ENCODE measurements at regions not wholly inside any gene's neighbourhood (a gene's known extent, or its start where the extent isn't known, plus 50 kb on each side); places are given as distances from the start of the nearest gene placed in this dataset.
"Not testable (repeated sequence)": the region's sequence is repeated elsewhere in the genome, so short reads cannot be mapped to it uniquely, and the experiment has no call there.

DNA sequence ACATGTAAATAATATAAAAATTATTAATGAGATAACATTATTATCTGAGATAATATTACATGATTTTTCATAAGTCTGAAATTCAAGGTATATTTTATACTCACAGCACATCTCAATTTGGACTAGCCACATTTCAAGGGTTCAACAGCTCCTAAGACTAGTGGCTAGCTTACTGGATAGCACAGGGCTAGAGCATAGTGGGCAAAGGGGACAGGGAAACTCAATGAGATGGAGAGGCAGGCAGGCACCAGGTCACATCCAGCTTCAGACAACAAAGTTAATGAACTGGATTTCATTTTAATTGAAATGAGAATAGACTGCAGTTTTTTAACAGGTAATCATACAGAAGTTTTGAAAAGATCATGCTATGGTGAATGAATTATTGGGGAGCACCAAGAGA is 137.4 kb downstream of the NBPF8 start:
- DNase-seq, result not testable (repeated sequence)

DNA sequence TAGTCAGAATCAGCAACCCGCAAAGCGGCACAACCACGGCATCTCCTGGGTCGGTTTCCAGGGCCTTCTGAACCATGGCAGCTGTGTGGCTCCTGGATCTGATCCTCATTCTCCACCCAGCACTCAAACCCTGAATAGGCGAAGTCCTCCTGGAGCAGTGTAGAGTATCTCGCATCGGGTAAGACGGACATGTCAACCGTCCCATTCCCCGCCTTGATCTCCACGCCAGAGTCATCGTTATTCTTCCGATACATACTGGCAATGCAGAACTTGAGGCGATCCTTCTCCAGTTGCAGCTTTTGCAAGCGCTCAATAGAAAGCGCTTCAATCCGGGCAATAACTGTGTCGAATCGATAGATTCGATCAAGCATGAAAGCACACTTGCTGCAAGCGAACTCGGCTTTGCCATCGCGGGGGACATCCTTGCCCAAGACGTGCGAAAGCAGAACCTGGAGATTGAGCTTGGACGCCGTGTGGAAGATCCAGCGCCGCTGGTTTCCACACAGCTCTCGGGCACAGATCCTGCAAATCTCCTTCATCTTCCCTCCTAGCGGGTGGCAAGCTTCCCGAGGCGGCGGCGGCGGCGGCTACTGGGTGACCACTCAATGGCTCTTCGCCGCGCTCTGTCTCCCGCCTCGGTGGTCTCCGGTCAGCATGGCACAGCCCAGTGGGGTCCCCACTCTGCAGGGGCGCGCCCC is 142.9 kb downstream of the NBPF8 start:
- DNase-seq, result peak; percentile 18

DNA sequence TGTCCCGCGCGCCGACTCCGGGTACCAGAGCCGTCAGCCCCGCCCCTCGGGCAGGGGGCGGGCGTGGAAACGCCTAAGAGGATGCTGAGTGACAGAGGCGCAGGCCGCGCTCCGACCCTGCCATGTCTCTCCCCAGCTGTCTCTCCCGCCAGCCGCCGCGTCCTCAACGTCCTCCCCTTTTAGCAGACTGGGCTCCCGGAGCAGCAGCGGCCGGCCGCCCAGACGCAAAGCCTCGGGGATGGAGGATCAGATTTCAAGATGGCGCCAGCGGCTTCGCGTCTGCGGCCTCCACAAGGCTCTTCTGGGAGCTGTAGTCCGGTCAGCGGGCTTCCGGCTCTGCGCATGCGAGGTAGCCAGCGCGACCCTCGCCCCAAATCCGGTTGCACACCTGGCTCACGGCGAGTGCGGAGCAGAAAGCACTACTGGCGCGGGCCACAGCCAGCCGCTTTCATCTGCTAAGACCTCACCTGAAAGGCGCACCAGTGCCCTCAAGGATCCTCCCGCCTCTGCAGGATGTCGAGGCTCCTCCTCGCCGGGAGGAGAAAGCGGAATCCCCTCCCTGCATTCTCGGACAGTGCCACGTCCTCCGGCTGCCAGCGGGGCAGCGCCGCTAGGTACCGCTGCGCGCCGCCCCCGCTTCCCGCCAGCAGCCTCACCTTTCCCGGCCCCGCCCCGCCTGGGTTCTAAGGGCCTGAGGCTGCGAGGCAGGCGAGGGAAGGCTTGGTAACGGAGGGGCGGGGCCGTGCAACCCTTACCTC is 143.6 kb downstream of the NBPF8 start:
- peak; percentile 65 for DNase-seq

DNA sequence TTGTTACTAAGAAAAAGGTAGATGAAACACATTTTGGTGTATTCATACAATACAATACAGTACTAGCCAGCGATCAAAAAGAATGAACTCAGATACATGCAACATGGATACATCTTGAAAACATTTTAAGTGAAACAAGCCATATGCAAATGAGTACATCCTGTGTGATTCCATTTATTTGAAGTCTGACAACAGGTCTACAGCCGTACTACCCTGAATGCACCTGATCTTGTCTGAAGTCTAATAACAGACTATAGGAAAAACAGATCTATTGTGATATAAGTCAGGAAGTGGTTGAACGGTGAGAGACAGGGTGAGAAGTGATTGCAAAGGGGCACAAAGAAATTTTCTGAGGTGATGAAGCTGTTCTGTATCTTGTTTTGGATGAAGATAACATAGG is 146.9 kb downstream of the NBPF8 start:
- not testable (repeated sequence) for DNase-seq

DNA sequence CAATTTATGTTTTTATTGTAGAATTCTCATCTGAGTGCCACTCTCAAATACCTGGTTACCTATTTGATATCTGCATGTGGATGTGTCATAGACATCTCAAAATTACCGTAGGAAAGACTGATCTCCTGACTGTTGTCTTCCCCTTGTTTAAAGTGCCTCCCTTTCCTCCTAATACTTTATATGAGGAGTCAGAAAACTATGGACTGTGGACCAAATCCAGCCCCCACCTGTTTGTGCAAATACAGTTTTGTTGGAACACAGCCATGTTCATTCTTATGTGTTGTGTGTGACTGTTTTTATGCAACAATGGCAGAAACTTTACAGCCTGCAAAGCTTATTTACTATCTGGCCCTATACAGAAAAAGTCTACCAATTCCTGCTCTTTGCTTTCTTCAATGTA is 150.6 kb downstream of the NBPF8 start:
- not testable (repeated sequence) for DNase-seq

DNA sequence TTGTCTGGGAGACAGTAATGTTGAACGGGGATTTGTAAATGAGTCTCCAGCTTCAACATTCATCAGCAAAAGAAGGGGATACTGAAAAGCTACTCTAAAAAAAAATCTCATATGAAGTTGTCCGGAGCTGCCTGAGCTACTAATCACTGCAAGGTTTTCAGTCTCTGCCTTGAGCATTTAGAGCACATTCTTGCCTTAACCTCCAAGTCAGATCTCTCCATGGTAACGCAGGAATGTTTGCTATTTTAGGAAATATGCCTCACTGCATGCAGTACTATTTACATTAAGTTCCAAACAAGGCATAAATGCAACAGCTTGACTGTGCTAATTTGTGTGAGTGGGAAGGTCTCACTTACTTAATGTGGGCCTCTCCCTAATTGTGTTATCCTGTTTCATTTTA is 152.8 kb downstream of the NBPF8 start:
- DNase-seq, result not testable (repeated sequence)

DNA sequence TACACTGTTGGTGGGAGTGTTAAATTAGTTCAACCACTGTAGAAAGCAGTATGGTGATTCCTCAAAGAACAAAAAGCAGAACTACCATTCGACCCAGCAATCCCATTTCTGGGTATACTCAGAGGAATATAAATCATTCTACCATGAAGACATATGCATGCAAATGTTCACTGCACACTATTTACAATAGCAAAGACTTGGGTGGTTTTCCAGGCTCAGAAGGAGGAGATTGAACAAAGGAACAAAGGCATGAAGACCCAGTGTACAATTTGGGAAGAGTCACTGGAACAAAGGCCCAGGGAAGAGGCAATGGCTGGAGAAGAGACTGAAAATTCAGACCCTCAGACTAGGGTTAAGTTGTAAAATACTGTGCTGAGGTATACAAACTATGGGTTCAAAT is 148.5 kb upstream of the NBPF26 start:
- not testable (repeated sequence) for DNase-seq

DNA sequence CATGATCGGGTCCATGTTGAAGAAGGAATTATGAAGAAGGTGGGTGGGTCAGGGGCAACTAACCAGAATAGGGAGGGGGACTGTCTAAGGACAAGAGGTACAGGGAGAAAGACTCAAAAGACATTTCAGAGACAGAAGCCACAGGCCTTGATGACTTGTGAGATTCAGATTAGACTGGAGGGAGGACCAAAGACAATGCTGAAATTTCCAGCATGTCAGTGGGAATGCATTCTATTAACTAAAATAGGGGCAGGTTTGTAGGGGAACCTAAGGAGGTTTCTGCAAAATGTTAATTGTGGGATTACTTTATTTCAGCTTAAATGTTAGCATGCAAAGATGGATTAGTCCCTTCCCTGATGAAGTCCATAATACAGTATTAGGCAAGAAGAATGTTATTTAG is 141.6 kb upstream of the NBPF26 start:
- not testable (repeated sequence) for DNase-seq

DNA sequence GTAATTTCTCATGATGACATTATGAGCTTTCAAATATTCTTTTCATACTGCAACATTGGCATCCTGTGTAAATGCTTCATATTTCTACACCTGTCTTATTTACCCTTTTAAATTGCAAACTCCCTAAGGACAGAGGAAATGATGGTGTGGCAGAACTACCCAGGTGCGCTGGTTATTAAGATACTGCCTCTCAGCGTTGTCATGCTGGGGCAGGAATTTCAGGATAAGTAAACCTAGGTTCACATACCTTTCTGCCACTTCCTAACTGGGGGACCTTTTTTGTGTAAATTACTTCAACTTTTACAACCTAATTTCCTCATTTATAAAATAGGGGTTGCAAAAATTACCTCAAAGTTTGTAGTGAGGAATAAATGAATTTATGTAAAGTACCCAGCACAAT is 137.7 kb upstream of the NBPF26 start:
- DNase-seq, result not testable (repeated sequence)

DNA sequence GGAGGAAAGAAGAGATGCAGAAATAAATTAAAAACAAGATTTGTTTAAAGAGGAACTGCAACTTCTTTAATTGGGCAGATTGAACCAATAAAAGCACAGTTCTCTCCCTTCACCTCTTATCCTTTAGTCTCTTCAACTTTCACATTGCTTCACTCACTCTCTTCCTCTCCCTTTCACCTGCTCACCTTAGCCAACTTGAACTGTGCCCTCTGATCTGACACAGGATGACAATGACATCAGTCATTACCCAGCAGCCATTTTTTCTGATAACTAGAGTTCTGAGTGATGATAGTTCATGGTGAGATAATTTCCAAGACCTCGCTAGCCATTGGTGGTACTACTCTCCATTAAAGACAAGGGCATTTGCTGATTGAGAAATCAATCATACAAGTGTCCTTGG is 134.9 kb upstream of the NBPF26 start:
- not testable (repeated sequence) for DNase-seq

DNA sequence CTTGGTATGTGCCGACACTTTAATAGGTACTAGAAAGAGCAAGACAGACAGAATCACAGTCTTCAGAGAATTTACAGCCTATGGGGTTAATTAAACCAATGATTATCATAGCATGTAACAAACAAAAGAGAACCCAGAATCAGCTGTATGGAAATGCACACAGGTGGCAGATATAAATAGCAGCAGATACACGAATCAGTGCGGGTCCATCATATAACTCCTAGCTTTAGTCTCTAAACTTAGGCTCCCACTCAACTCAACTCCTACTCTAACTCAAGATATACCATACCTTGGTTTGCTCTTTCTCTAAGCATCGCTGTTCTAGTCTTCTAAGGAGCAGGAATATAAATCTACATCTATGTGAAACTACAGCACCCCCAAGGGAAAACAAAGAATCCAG is 132.0 kb upstream of the NBPF26 start:
- DNase-seq, result not testable (repeated sequence)

DNA sequence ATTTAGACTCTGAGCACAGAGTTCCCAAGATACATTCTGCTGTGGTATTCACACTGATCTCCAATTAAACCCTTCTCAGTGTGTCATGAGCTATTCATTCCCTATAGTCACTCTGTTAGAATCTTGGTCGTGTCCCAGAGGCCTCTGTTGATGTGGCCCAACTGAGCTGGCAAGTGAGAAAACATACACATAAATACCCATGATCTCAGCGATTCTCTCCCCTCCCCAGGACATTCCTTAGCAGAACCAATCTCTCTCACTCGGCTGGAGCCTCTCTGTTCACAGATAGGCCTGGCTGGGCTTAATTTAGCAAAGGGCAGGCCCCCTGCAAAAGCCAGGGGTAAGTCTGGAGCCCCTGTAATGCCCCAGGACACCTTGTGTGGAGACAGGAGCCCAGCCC is 130.8 kb upstream of the NBPF26 start:
- not testable (repeated sequence) for DNase-seq

DNA sequence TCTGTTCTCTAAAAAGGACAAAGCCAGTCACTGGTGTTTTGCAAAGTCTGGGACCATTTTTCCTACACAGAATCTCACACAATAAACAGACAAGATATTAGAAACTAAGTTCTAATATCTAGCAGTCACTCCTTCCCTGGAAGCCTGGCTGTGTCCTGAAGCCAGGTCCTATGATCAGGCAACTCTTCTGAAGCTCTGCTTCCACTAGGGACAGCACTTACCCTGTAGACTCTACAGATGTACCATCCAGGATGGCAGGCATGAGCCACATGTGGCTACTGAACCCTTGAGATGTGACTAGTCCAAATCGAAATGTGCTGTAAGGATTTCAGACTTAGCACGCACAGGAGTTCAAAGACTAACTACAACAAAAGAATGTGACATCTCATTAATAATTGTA is 130.1 kb upstream of the NBPF26 start:
- DNase-seq, result not testable (repeated sequence)

DNA sequence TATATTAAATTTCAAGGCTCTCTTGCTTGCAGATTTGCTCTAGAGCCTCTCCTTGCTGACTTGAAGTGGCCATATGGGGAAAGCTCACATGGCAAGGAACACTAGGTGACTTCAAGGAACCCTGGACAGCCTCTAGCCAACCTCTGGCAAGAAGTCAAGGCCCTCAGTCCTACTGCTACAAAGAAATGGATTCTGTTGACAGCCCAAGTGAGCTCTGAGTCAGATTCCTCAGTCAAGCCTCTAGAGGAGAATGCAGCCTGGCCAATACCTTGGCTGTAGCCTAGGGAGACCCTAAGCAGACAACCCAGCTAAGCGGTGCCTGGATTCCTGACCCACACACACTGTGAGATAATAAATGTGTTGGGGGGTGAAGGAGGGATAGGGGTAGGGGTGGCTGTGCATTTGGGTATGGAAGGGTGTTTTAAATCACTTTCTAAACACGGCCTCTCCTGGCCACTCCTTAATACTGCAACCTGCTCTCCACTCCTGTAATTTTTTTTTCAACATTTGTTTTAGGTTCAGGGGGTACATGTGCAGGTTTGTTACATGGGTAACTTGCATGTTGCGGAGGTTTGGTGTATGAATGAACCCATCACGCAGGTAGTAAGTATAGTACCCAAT is 125.3 kb upstream of the NBPF26 start:
- DNase-seq, result not testable (repeated sequence)

DNA sequence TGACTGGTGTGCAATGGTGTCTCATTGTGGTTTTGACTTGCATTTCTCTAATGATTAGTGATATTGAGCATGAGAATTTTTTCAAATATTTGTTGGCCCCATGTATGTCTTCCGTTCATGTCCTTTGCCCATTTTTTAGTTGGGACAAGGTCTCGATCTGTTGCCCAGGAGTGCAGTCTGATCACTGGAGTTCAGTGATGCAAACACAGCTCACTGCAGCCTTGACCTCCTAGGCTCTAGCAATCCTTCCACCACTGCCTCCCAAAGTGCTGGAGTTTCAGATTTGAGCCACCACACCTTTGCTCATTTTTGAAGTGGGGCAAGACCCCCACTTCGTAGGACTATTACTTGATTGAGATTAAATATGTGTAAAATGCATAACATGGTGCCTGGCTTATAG is 124.2 kb upstream of the NBPF26 start:
- DNase-seq, result not testable (repeated sequence)

DNA sequence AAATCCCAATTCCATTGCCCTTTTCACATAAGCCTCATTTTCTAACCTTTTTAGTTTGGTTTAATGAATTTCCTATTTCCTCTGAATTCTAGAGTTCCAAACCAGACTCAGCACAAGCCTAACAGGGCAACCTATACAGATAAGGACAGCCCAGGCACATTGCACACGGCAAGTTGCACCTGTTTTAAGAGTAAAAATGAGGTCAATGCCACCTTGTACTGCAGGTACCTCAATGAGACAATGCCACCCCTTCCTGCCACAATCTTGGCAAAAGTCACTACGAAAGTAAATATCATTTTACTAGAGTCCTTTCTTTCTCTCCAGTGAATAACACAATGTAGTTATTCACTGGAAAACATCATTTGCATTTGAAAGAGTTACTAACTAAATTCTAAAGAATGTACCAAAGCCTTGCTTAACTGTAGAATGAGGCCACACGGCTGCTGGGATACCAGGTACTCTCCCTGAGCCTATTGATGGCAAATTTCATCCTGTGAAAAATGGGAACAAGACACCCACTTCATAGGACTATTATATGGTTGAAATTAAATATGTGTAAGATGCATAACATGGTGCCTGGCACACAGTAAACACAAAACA is 123.2 kb upstream of the NBPF26 start:
- DNase-seq, result not testable (repeated sequence)

DNA sequence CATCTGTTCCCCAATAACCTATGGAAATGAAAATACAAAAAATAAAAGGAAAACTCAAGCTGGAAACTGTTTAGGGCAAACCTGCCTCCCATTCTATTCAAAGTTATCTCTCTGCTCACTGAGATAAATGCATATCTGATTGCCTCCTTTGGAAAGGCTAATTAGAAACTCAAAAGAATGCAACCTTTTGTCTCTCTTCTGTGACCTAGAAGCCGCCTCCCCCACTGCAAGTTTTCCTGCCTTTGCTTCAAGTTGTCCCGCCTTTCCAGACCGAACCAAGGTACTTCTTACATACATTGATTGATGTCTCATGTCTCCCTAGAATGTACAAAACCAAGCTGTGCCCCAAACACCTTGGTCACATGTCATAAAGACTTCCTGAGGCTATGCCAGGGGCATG is 115.9 kb upstream of the NBPF26 start:
- not testable (repeated sequence) for DNase-seq

DNA sequence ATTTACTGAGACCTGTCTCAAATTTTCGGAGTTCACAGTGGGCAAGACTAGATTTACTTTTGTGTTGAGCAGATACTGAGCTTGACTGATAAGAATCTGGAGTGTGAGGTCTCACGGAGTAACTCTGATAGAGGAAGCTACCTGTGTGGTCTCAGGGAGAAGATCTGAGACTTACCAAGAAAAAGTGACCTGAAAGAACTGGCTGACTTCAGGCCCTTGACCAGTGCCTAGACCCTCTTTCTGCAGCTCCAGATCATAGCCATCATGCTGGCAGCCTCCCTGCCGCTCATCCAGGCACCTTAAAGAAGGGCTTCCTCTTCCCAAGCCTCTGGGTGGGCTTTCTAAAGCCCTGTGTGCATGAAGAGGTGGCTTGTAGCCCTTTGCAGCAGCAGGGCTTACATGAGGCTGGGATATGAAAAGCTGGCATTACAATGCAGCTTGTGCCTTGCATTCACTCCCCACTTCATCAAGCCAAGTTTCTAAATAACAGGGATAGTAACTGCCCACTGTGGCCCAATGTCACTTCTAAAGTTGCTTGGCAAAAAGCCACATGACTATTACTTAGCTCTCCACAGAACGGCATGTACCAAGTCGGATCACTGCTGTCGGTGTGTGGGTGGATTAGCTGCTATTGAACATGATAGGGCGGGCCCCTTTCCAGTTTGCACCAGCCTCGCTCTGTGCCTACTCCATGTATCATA is 115.3 kb upstream of the NBPF26 start:
- not testable (repeated sequence) for DNase-seq

DNA sequence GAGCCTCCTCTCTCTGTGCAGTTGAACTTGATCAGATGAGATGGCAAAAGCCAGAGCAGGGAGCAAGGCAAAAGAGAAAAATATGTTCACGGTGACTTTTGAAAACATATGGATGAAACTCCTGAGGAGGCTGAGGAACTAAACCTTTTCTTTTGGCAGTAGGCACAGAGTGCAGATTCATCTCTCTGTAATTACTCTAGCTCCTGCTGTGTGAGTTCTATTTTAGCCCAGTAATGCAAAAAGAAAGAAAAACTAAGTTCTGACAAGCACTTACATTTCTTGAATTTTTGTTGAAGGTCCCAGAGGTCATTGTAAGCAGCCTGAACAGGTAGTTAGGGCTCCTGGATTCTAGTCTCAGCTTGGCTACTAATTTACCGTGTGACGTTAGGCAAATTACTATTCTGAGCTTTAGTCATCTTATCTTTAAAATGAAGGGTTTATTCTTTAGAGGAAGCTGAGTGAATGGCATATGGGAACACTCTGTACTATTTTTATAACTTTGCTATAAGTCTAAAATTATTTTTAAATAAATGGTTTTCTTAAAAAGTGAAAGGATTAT is 114.7 kb upstream of the NBPF26 start:
- DNase-seq, result not testable (repeated sequence)

DNA sequence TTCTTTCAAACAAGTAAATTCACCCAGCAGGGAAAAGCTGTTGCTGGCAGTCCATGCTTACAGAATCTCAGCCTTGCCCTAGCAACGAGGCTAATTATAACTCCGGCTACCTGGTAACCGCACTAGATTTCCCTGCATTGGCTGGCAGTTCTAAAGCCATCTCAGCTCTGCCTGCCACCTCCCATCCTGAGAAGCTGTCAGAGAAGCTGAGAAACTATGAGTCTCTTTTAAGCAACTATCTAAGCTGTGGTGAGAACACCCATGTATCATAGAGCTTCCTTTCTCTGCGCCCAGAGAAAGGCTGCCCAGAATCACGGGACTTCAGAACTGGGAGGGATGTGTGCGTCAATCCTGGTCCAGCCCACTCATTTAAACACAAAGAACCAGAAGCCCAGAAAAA is 113.9 kb upstream of the NBPF26 start:
- DNase-seq, result not testable (repeated sequence)

DNA sequence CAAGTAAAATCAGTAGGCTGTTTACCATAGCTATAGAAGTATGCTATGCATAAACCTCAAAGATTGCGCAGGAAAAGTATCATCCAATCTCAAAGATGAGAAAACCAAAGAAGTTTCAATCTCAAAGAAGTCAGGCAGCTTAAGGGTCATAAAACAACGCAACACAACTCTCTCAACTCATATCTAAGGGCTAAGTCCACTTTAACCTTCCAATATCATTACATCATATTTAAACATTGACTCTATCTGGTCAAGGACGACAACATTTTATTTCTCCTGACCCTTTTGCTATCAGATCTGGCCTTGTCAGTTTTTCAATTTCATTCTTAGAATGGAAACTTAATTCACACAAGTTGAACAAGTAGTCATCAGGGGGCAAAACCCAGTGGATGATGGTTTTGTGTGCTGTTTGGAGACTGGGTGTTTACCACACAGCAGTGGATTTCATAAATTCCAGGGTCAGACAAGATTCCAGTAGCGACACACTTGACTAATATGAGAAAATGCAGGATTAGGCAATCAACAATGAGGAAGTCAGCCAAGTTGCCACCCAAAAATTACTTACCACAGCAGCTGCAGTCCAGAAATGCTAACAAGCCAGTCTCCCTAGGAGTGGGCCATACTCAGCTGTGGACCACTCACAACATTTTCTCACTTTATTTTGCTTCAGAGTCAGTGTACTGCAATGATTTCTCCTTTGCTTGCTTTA is 108.7 kb upstream of the NBPF26 start:
- not testable (repeated sequence) for DNase-seq

DNA sequence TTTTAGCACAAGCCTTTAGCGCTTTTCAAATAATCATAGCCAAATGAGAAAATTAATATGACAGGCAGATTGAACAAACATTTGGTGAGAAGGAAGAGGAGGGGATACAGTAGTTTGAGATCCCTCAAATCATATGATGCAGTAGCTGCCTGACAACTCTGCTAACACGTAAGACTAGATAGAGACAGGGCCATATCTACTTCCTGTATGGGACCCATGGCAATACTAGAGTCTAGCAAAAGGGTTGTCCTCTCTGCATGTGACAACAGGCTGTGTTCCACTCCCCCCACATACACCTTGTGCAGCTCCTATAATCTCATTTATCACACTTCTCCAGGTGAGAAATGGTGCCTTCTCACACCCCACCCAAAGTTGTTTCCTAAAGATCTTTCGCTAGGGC is 106.3 kb upstream of the NBPF26 start:
- not testable (repeated sequence) for DNase-seq
